Endothelial cell of umbilical vein (primary cell): ENCODE measurements at regions not wholly inside any gene's neighbourhood (a gene's known extent, or its start where the extent isn't known, plus 50 kb on each side); places are given as distances from the start of the nearest gene placed in this dataset.

Experiments
- EZH2 ChIP-seq: IDR thresholded peaks from 2 replicates; pipeline ENCODE4 v1.6.1; 2012; ENCODE audit warnings: borderline replicate concordance, low read depth, mild to moderate bottlenecking, moderate library complexity, low read length, inconsistent platforms; ENCODE audit not compliant: severe bottlenecking
- MYC ChIP-seq: IDR thresholded peaks from one replicate; pipeline ENCODE4 v1.6.1; 2011; ENCODE audit warnings: mild to moderate bottlenecking, low read depth, low read length
- POLR2A ChIP-seq: IDR thresholded peaks from 2 replicates; pipeline ENCODE4 v1.6.1; 2012; ENCODE audit warnings: low read depth, mild to moderate bottlenecking, control low read depth, low read length
- TF ChIP-seq, protein P1 (sequence below), 2 donors: IDR thresholded peaks; 1 replicate in 1 of 2; 2 replicates in 1 of 2; pipeline ENCODE4 v1.5.1; 2011; ENCODE audit warnings: low read length in 2 of 2, mild to moderate bottlenecking in 2 of 2, moderate library complexity in 2 of 2, control low read depth in 1 of 2, inconsistent platforms in 1 of 2, low read depth in 1 of 2; ENCODE audit not compliant: insufficient read depth in 1 of 2; ENCODE audit errors: extremely low read depth in 1 of 2

GRCh38 chr2:120680136-120680761, 55.4 kb upstream of the GLI2 start:
- TF ChIP-seq, protein P1, sequence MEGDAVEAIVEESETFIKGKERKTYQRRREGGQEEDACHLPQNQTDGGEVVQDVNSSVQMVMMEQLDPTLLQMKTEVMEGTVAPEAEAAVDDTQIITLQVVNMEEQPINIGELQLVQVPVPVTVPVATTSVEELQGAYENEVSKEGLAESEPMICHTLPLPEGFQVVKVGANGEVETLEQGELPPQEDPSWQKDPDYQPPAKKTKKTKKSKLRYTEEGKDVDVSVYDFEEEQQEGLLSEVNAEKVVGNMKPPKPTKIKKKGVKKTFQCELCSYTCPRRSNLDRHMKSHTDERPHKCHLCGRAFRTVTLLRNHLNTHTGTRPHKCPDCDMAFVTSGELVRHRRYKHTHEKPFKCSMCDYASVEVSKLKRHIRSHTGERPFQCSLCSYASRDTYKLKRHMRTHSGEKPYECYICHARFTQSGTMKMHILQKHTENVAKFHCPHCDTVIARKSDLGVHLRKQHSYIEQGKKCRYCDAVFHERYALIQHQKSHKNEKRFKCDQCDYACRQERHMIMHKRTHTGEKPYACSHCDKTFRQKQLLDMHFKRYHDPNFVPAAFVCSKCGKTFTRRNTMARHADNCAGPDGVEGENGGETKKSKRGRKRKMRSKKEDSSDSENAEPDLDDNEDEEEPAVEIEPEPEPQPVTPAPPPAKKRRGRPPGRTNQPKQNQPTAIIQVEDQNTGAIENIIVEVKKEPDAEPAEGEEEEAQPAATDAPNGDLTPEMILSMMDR (IDR thresholded peaks at IDR 0.05; ENCODE audit: extremely low read depth in 1 of 2, insufficient read depth in 1 of 2, low read depth in 1 of 2, low read length in 2 of 2), result peak; percentile 54 to 67
- TF ChIP-seq MYC, result no peak
- no peak for TF ChIP-seq EZH2
- no peak for TF ChIP-seq POLR2A
